DMS153 (cell line): ENCODE measurements at regions not wholly inside any gene's neighbourhood (a gene's known extent, or its start where the extent isn't known, plus 50 kb on each side); places are given as distances from the start of the nearest gene placed in this dataset.
"Not testable (repeated sequence)": the region's sequence is repeated elsewhere in the genome, so short reads cannot be mapped to it uniquely, and the experiment has no call there.

Source experiments
- DNase-seq: peaks from one replicate; lab custom pipeline; 2025; lab: John Stamatoyannopoulos, UW

- not testable (repeated sequence) for DNase-seq
These were observed 106.3 kb upstream of the NBPF26 start for GRCh38 chr1:120617493-120617892.

GRCh38 chr1:120619867-120620692 lies 103.7 kb upstream of the NBPF26 start:
- not testable (repeated sequence) for DNase-seq

- not testable (repeated sequence) for DNase-seq
These were observed 103.1 kb upstream of the NBPF26 start for GRCh38 chr1:120620693-120620969.

GRCh38 chr1:120621278-120621677 lies 102.5 kb upstream of the NBPF26 start:
- not testable (repeated sequence) for DNase-seq

GRCh38 chr1:120623539-120623938 lies 100.2 kb upstream of the NBPF26 start:
- DNase-seq, result not testable (repeated sequence)

- DNase-seq, result not testable (repeated sequence)
These were observed 99.1 kb upstream of the NBPF26 start for GRCh38 chr1:120624565-120625064.

- not testable (repeated sequence) for DNase-seq
These were observed 93.8 kb upstream of the NBPF26 start for GRCh38 chr1:120629832-120630455.

GRCh38 chr1:120634816-120635806 lies 88.6 kb upstream of the NBPF26 start:
- DNase-seq, result not testable (repeated sequence)

- DNase-seq, result not testable (repeated sequence)
These were observed 83.3 kb upstream of the NBPF26 start for GRCh38 chr1:120640261-120641013.

- DNase-seq, result not testable (repeated sequence)
These were observed 82.8 kb upstream of the NBPF26 start for GRCh38 chr1:120641014-120641302.

- DNase-seq, result not testable (repeated sequence)
These were observed 76.6 kb upstream of the NBPF26 start for GRCh38 chr1:120647182-120647581.

- DNase-seq, result not testable (repeated sequence)
These were observed 74.7 kb upstream of the NBPF26 start for GRCh38 chr1:120648915-120649623.

- not testable (repeated sequence) for DNase-seq
These were observed 74.0 kb upstream of the NBPF26 start for GRCh38 chr1:120649730-120650129.

- not testable (repeated sequence) for DNase-seq
These were observed 69.6 kb upstream of the NBPF26 start for GRCh38 chr1:120654114-120654513.

GRCh38 chr1:120655394-120655793 lies 68.4 kb upstream of the NBPF26 start:
- DNase-seq, result not testable (repeated sequence)

GRCh38 chr1:120656116-120656515 lies 67.6 kb upstream of the NBPF26 start:
- DNase-seq, result not testable (repeated sequence)

GRCh38 chr1:120657804-120658203 lies 65.9 kb upstream of the NBPF26 start:
- DNase-seq, result not testable (repeated sequence)

- DNase-seq, result not testable (repeated sequence)
These were observed 65.1 kb upstream of the NBPF26 start for GRCh38 chr1:120658622-120659021.

- not testable (repeated sequence) for DNase-seq
These were observed 64.6 kb upstream of the NBPF26 start for GRCh38 chr1:120659133-120659532.

- not testable (repeated sequence) for DNase-seq
These were observed 59.1 kb upstream of the NBPF26 start for GRCh38 chr1:120664376-120665249.
